ENCODE measurements at regions not wholly inside any gene's neighbourhood (a gene's known extent, or its start where the extent isn't known, plus 50 kb on each side); places are given as distances from the start of the nearest gene placed in this dataset.
A peak's percentile ranks its signal among the peaks of the same experiment; 100 is the strongest.

DNA sequence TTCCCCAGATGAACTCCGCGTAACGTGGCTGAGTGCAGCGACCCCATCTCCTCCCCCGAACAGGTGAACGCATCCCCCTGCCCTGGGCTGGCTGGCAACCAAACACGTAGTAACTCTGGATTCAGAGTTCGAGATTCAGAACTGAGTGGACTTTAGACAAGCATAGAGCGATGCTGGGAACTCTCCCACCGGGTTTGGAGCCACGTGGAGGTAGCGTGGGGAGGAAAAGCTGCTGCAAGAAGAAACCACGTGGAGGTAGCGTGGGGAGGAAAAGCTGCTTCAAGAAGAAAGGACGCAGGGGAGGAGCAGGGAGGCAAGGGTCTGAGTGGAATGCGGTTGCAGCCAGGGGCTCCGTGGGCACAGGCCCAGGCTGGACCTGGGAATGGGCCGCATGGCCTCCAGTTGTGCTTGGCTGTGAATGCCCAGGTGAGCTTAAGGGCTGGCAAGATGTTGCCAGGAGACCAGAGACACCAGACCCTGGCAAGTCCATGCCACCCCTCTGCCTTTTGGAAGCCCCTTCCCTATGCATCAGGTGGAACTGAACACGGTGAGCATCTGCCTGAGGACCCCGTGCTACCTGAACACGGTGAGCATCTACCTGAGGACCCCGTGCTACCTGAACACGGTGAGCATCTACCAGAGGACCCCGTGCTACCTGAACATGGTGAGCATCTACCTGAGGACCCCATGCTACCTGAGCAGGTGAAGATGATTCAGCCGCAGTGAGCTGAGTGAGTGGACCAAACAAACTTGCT lies 118.0 kb upstream of the FRMD1 start:
- 81 to 90% methylated on average over 22 to 24 of the region's 25 CpGs for WGBS, 2 donors
- no peak overlapping the region for H3K27ac ChIP-seq
- peak in 1 of 2 donors; percentile 12 for DNase-seq

DNA sequence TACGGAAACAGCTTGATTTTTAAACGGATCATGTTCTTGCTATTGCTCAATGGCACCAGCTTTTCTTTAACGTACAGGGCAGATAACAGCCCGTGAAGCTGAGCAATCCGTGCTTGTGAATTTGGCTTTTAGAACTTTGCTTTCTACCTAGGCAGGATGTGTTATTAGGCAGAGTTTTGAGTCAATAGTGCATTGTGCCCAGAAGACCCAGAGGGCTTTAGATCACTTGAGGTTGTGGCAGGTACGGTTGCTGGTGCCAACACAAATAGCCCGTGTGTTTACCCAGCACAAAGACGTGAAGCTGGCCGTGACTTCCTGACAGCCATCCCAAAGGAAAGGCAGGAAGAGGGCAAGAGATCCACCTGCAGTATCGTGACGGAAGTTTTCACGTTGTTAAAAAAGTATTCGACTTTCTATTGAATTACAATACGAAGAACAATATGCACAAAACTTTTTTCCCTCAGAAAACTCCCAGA lies 117.4 kb upstream of the FRMD1 start:
- ATAC-seq (ENCODE audit: low FRiP score in 2 of 2), result peak in 1 of 2 donors; percentile 48
- H3K27ac ChIP-seq, result no peak overlapping the region
- H3K4me1 ChIP-seq, result peaks cover 0 to 17% (median 6%) of the 10 kb centered on the region in 4 donors
- H3K9me3 ChIP-seq, result no peaks in the 10 kb centered on the region
- H3K36me3 ChIP-seq, result no peaks in the 10 kb centered on the region
- H3K27me3 ChIP-seq, result no peaks in the 10 kb centered on the region
- no peak overlapping the region for H3K4me3 ChIP-seq
- no peak for TF ChIP-seq POLR2A (IDR thresholded peaks at IDR 0.05)
- 46 to 52% methylated on average over 14 of the region's 14 CpGs for WGBS, 2 donors
- peak in 1 of 2 donors; percentile 72 for DNase-seq

More for the DNA sequence above, 118.0 kb upstream of the FRMD1 start:
- Histone ChIP-seq H3K36me3 (no peaks in the 10 kb centered on the region), H3K9me3 (no peaks in the 10 kb centered on the region), H3K27me3 (no peaks in the 10 kb centered on the region), H3K4me1 (peaks cover 0 to 17% (median 6%) of the 10 kb centered on the region in 4 donors), H3K4me3 (no peak overlapping the region)
- no peak for TF ChIP-seq POLR2AphosphoS5 (IDR thresholded peaks at IDR 0.05)
- no peak for TF ChIP-seq EP300 (IDR thresholded peaks at IDR 0.05)
- TF ChIP-seq POLR2A (IDR thresholded peaks at IDR 0.05), result no peak
- TF ChIP-seq, protein P1, sequence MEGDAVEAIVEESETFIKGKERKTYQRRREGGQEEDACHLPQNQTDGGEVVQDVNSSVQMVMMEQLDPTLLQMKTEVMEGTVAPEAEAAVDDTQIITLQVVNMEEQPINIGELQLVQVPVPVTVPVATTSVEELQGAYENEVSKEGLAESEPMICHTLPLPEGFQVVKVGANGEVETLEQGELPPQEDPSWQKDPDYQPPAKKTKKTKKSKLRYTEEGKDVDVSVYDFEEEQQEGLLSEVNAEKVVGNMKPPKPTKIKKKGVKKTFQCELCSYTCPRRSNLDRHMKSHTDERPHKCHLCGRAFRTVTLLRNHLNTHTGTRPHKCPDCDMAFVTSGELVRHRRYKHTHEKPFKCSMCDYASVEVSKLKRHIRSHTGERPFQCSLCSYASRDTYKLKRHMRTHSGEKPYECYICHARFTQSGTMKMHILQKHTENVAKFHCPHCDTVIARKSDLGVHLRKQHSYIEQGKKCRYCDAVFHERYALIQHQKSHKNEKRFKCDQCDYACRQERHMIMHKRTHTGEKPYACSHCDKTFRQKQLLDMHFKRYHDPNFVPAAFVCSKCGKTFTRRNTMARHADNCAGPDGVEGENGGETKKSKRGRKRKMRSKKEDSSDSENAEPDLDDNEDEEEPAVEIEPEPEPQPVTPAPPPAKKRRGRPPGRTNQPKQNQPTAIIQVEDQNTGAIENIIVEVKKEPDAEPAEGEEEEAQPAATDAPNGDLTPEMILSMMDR (IDR thresholded peaks at IDR 0.05), result no peak
- no peak for ATAC-seq (ENCODE audit: low FRiP score in 2 of 2)

DNA sequence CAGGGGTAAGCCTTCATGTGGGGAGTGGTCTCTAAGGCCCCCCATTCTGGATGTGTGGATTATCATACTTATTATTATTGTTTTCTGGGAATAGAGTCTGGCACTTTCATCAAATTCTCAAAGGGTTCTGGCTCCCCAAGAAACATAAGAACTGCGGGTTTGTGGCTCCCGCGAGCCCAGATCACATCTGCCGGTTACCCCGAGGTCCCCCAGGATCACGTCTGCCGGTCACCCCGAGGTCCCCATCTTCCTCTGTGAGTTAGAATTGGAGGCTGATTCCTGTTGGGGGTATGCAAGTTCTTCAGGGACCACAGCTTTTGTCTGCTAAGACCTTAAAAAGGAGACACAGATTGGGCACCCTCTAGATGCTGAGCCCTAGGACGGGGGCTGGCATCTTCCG lies 116.7 kb upstream of the FRMD1 start:
- H3K9me3 ChIP-seq, result no peaks in the 10 kb centered on the region
- H3K4me3 ChIP-seq, result no peak overlapping the region
- H3K27me3 ChIP-seq, result no peaks in the 10 kb centered on the region
- TF ChIP-seq POLR2A (IDR thresholded peaks at IDR 0.05) (no peak), POLR2AphosphoS5 (IDR thresholded peaks at IDR 0.05) (no peak), EP300 (IDR thresholded peaks at IDR 0.05) (no peak)
- TF ChIP-seq, protein P1 (IDR thresholded peaks at IDR 0.05), result no peak
- H3K27ac ChIP-seq, result no peak overlapping the region
- H3K4me1 ChIP-seq, result peaks cover 0 to 17% (median 6%) of the 10 kb centered on the region in 4 donors
- H3K36me3 ChIP-seq, result no peaks in the 10 kb centered on the region
- WGBS, 2 donors, result 82 to 92% methylated on average over 10 of the region's 10 CpGs
- DNase-seq (peak in 1 of 2 donors; percentile 18), ATAC-seq (ENCODE audit: low FRiP score in 2 of 2) (no peak)

DNA sequence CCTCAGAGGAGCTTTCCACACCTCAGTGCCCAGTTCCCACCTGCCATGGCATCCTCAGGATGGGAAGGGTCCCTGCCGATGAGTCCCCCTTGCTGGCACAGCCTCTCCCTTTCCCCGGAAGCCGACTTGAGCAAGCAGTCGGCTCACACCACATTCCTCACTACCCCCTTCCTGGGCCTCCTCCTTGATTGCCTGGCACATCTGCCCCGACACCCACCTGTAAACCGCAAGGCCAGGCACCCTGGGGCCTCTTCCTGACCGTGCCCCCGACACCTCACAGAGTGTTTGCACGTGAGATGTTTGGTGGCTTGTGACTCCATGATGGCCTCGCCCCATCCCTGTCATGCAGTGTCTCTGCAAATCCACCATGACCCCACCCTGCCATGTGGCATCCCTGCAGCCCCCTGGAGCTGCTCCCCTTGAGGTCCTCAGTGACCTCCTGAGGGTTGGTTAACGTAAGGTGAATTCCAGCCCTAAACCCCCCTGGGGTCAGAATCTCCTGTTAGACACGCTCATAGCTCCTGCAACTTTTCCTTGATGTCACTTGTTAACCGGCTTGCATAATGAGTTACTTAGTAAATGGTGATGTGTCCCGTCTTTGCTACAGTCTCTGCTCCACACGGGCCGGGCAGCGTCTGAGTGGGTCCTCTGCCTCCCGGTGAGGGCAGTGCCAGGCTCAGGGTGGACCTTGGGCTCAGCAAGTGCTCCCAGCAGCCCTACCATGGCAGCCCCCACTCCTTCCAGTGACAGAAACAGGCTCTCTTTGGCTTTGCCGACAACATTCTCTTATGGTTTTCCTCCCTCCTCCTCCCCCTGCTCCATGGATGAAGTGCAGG lies 115.9 kb upstream of the FRMD1 start:
- DNase-seq, result peak in 1 of 2 donors; percentile 17
- WGBS, 2 donors, result 57 to 79% methylated on average over 17 to 19 of the region's 19 CpGs
- TF ChIP-seq, protein P1 (IDR thresholded peaks at IDR 0.05), result no peak
- TF ChIP-seq EP300 (IDR thresholded peaks at IDR 0.05) (no peak), POLR2AphosphoS5 (IDR thresholded peaks at IDR 0.05) (no peak), POLR2A (IDR thresholded peaks at IDR 0.05) (no peak)
- ATAC-seq (ENCODE audit: low FRiP score in 2 of 2), result no peak
- H3K4me3 ChIP-seq, result no peak overlapping the region
- H3K36me3 ChIP-seq, result no peaks in the 10 kb centered on the region
- H3K27me3 ChIP-seq, result no peaks in the 10 kb centered on the region
- H3K9me3 ChIP-seq, result no peaks in the 10 kb centered on the region
- H3K4me1 ChIP-seq, result peaks cover 0 to 17% (median 6%) of the 10 kb centered on the region in 4 donors
- no peak overlapping the region for H3K27ac ChIP-seq
